H9 (cell line): ENCODE measurements at regions not wholly inside any gene's neighbourhood (a gene's known extent, or its start where the extent isn't known, plus 50 kb on each side); places are given as distances from the start of the nearest gene placed in this dataset.

Experiments
- DNase-seq: peaks from one replicate; pipeline ENCODE4 v3.0.0-alpha.2; 2017
- H2AFZ ChIP-seq: one replicate; pipeline ENCODE4 v1.6.1; 2013; ENCODE audit warnings: mild to moderate bottlenecking, low read length, control low read depth, moderate library complexity
- H2AK5ac ChIP-seq: 2 replicates; pipeline ENCODE4 v1.6.1; 2013; ENCODE audit warnings: low read length, control low read depth, mixed read lengths; ENCODE audit not compliant: insufficient read length
- H2BK120ac ChIP-seq: one replicate; pipeline ENCODE4 v1.6.1; 2013; ENCODE audit warnings: low read depth, mild to moderate bottlenecking, low read length, control low read depth, inconsistent platforms; ENCODE audit not compliant: poor library complexity, severe bottlenecking
- H2BK12ac ChIP-seq: 2 replicates; pipeline ENCODE4 v1.6.1; 2013; ENCODE audit warnings: low read length, control low read depth, mixed read lengths, low read depth; ENCODE audit not compliant: insufficient read length
- H2BK15ac ChIP-seq: 2 replicates; pipeline ENCODE4 v1.6.1; 2013; ENCODE audit warnings: low read depth, low read length, control low read depth
- H2BK20ac ChIP-seq: one replicate; pipeline ENCODE4 v1.6.1; 2013; ENCODE audit warnings: low read depth, mild to moderate bottlenecking, low read length, control low read depth, inconsistent platforms; ENCODE audit not compliant: poor library complexity, severe bottlenecking
- H2BK5ac ChIP-seq: 2 replicates; pipeline ENCODE4 v1.6.1; 2013; ENCODE audit warnings: low read length, control low read depth, mixed read lengths; ENCODE audit not compliant: insufficient read length
- H3K14ac ChIP-seq: 2 replicates; pipeline ENCODE4 v1.6.1; 2013; ENCODE audit warnings: low read length, control low read depth; ENCODE audit not compliant: insufficient read depth
- H3K18ac ChIP-seq: 2 replicates; pipeline ENCODE4 v1.6.1; 2013; ENCODE audit warnings: low read depth, mild to moderate bottlenecking, mixed read lengths, low read length, control low read depth; ENCODE audit not compliant: insufficient read length
- H3K23ac ChIP-seq: 2 replicates; pipeline ENCODE4 v1.6.1; 2013; ENCODE audit warnings: low read length, control low read depth, mixed read lengths, low read depth; ENCODE audit not compliant: insufficient read length
- H3K23me2 ChIP-seq: 2 replicates; pipeline ENCODE4 v1.6.1; 2013; ENCODE audit warnings: low read depth, mild to moderate bottlenecking, mixed read lengths, low read length, control low read depth; ENCODE audit not compliant: insufficient read length, poor library complexity, severe bottlenecking
- H3K27ac ChIP-seq: 2 replicates; pipeline ENCODE4 v1.5.1; 2013; ENCODE audit warnings: low read length, control low read depth, mixed read lengths, low read depth; ENCODE audit not compliant: insufficient read length
- H3K27me3 ChIP-seq: 2 replicates; pipeline ENCODE4 v1.6.1; 2013; ENCODE audit warnings: low read length, control low read depth, inconsistent platforms; ENCODE audit not compliant: insufficient read depth
- H3K4ac ChIP-seq: 2 replicates; pipeline ENCODE4 v1.6.1; 2013; ENCODE audit warnings: low read depth, mild to moderate bottlenecking, control low read depth, inconsistent platforms, low read length, moderate library complexity
- H3K4me1 ChIP-seq: 2 replicates; pipeline ENCODE4 v1.6.1; 2013; ENCODE audit warnings: low read length, control low read depth, inconsistent platforms; ENCODE audit not compliant: insufficient read depth
- H3K4me2 ChIP-seq: 2 replicates; pipeline ENCODE4 v1.6.1; 2013; ENCODE audit warnings: low read length, control low read depth, mixed read lengths; ENCODE audit not compliant: insufficient read length, insufficient read depth
- H3K56ac ChIP-seq: 2 replicates; pipeline ENCODE4 v1.6.1; 2013; ENCODE audit warnings: low read depth, mild to moderate bottlenecking, mixed read lengths, low read length, control low read depth; ENCODE audit not compliant: insufficient read length
- H3K79me1 ChIP-seq: 2 replicates; pipeline ENCODE4 v1.6.1; 2013; ENCODE audit warnings: low read depth, mild to moderate bottlenecking, moderate library complexity, low read length, control low read depth, inconsistent platforms; ENCODE audit not compliant: insufficient read depth, poor library complexity, severe bottlenecking
- H3K79me2 ChIP-seq: 2 replicates; pipeline ENCODE4 v1.6.1; 2013; ENCODE audit warnings: low read length, control low read depth, inconsistent platforms; ENCODE audit not compliant: insufficient read depth
- H3K9ac ChIP-seq: 2 replicates; pipeline ENCODE4 v1.6.1; 2013; ENCODE audit warnings: low read length, control low read depth, mixed read lengths; ENCODE audit not compliant: insufficient read length; ENCODE audit errors: extremely low read depth
- H3K9me3 ChIP-seq: one replicate; pipeline ENCODE4 v1.6.1; 2013; ENCODE audit warnings: low read depth, low read length, inconsistent platforms; ENCODE audit not compliant: control insufficient read depth
- H3T11ph ChIP-seq: one replicate; pipeline ENCODE4 v1.6.1; 2013; ENCODE audit warnings: mild to moderate bottlenecking, low read length, control low read depth, inconsistent platforms
- H4K20me1 ChIP-seq: one replicate; pipeline ENCODE4 v1.6.1; 2013; ENCODE audit not compliant: control insufficient read depth, insufficient read length, insufficient read depth
- H4K5ac ChIP-seq: 2 replicates; pipeline ENCODE4 v1.6.1; 2013; ENCODE audit warnings: low read depth, mild to moderate bottlenecking, mixed read lengths, low read length, control low read depth; ENCODE audit not compliant: insufficient read length
- H4K8ac ChIP-seq: replicated peaks from 2 replicates; pipeline ENCODE4 v1.6.1; 2013; ENCODE audit warnings: low read length, control low read depth, mixed read lengths, low read depth; ENCODE audit not compliant: insufficient read length
- H4K91ac ChIP-seq: 2 replicates; pipeline ENCODE4 v1.6.1; 2013; ENCODE audit warnings: low read depth, mild to moderate bottlenecking, moderate library complexity, mixed read lengths, low read length, control low read depth; ENCODE audit not compliant: insufficient read length
- H3K27ac Mint-ChIP-seq, 3 experiments: 2 replicates in 2 of 3; 3 replicates in 1 of 3; pipeline ENCODE4 v1.8.0; 2020 to 2021; ENCODE audit warnings: mixed read lengths in 3 of 3, mild to moderate bottlenecking in 1 of 3, moderate library complexity in 1 of 3
- H3K27me3 Mint-ChIP-seq: 2 replicates; pipeline ENCODE4 v1.8.0; 2021; ENCODE audit warnings: low read depth, mild to moderate bottlenecking, moderate library complexity, mixed read lengths
- H3K36me3 Mint-ChIP-seq, 3 experiments: 2 replicates in 2 of 3; 3 replicates in 1 of 3; pipeline ENCODE4 v1.8.0; 2020 to 2021; ENCODE audit warnings: low read depth in 3 of 3, mixed read lengths in 3 of 3; ENCODE audit not compliant: insufficient read depth in 1 of 3
- H3K4me1 Mint-ChIP-seq, 2 experiments: 2 replicates each; pipeline ENCODE4 v1.8.0; 2020; ENCODE audit warnings: mixed read lengths in 2 of 2
- H3K4me3 Mint-ChIP-seq, 2 experiments: 2 replicates in 1 of 2; 3 replicates in 1 of 2; pipeline ENCODE4 v1.8.0; 2020 to 2021; ENCODE audit warnings: mild to moderate bottlenecking in 2 of 2, mixed read lengths in 2 of 2, moderate library complexity in 1 of 2
- H3K9me3 Mint-ChIP-seq, 2 experiments: 2 replicates in 1 of 2; 3 replicates in 1 of 2; pipeline ENCODE4 v1.8.0; 2020; ENCODE audit warnings: mild to moderate bottlenecking in 2 of 2, mixed read lengths in 2 of 2, moderate library complexity in 1 of 2
- WGBS: extraction: QIAGEN DNeasy Blood & Tissue Kit; methylation state at CpG from one replicate; pipeline ENCODE4 v1.1.7; 2013; ENCODE audit warnings: missing lambda C conversion rate, low lambda C conversion rate, mixed read lengths; ENCODE audit not compliant: insufficient read length; ENCODE audit errors: extremely low coverage; 5-methylcytosine and 5-hydroxymethylcytosine counted together
- TF ChIP-seq, protein P1 (sequence below): fragments of 200-600 bp; sonication (generic); conservative IDR thresholded peaks from 3 replicates; pipeline ENCODE4 v1.8.0; 2021; ENCODE audit warnings: antibody characterized with exemption, mild to moderate bottlenecking

DNA sequence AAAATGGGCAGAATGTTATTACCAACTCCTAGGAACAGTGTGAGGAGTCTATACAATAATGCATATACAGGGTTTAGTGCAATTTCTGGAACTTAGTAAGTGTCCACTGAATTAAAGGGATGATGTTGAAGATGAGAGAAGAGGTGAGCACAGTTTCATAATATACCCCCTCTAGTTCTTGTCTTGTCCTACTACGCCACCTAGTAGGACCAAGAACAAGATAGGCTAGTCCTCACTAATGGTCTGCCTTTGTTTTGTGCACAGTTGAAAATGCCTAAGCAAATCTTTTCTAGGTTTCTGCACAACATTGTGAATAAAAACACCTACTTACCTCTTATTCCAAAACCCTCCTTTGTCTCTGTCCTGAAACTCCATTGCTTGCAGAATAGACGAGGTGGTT is 670.2 kb downstream of the CDH8 start:
- H3K27ac Mint-ChIP-seq: no peak overlapping the region
- no peak overlapping the region for H3K4me2 ChIP-seq
- TF ChIP-seq, protein P1, sequence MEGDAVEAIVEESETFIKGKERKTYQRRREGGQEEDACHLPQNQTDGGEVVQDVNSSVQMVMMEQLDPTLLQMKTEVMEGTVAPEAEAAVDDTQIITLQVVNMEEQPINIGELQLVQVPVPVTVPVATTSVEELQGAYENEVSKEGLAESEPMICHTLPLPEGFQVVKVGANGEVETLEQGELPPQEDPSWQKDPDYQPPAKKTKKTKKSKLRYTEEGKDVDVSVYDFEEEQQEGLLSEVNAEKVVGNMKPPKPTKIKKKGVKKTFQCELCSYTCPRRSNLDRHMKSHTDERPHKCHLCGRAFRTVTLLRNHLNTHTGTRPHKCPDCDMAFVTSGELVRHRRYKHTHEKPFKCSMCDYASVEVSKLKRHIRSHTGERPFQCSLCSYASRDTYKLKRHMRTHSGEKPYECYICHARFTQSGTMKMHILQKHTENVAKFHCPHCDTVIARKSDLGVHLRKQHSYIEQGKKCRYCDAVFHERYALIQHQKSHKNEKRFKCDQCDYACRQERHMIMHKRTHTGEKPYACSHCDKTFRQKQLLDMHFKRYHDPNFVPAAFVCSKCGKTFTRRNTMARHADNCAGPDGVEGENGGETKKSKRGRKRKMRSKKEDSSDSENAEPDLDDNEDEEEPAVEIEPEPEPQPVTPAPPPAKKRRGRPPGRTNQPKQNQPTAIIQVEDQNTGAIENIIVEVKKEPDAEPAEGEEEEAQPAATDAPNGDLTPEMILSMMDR: peak; percentile 58
- H3K4me1 Mint-ChIP-seq: peaks cover 0 to 5% of the 10 kb centered on the region in 2 experiments
- H3K9ac ChIP-seq: no peak overlapping the region
- no peaks in the 10 kb centered on the region for H3K27me3 Mint-ChIP-seq
- H3K27ac ChIP-seq: no peak overlapping the region
- H3K79me2 ChIP-seq: no peaks in the 10 kb centered on the region
- no peak overlapping the region for H3K18ac ChIP-seq
- no peak overlapping the region for H3K23ac ChIP-seq
- no peak overlapping the region for H4K8ac ChIP-seq
- H2BK5ac ChIP-seq: no peak overlapping the region
- no peak overlapping the region for H3T11ph ChIP-seq
- no peaks in the 10 kb centered on the region for H3K23me2 ChIP-seq
- no peaks in the 10 kb centered on the region for H3K9me3 Mint-ChIP-seq
- no CpG with 5 or more reads among the region's 2 CpGs for WGBS
- H3K9me3 ChIP-seq: no peaks in the 10 kb centered on the region
- H4K91ac ChIP-seq: no peak overlapping the region
- H3K14ac ChIP-seq: no peak overlapping the region
- H4K20me1 ChIP-seq: no peaks in the 10 kb centered on the region
- H2BK15ac ChIP-seq: no peak overlapping the region
- H2BK12ac ChIP-seq: no peak overlapping the region
- no peak overlapping the region for H2BK120ac ChIP-seq
- H3K79me1 ChIP-seq: no peaks in the 10 kb centered on the region
- H3K36me3 Mint-ChIP-seq: no peaks in the 10 kb centered on the region
- H3K56ac ChIP-seq: no peak overlapping the region
- no peak overlapping the region for H3K4me3 Mint-ChIP-seq
- no peak for DNase-seq
- H3K4ac ChIP-seq: no peak overlapping the region
- no peak overlapping the region for H2BK20ac ChIP-seq
- H4K5ac ChIP-seq: no peak overlapping the region
- H2AK5ac ChIP-seq: no peak overlapping the region
- H3K4me1 ChIP-seq: no peaks in the 10 kb centered on the region
- H3K27me3 ChIP-seq: no peaks in the 10 kb centered on the region
- no peak overlapping the region for H2AFZ ChIP-seq
